Adrenal gland (tissue), 5 donors: ENCODE measurements at regions not wholly inside any gene's neighbourhood (a gene's known extent, or its start where the extent isn't known, plus 50 kb on each side); places are given as distances from the start of the nearest gene placed in this dataset.

Experiments
- CTCF ChIP-seq, 6 experiments: fragments of 450-650 bp in 4 of 6; fragments of 200-600 bp in 2 of 6; sonication (generic) in 1 of 6; IDR thresholded peaks; 1 replicate in 5 of 6; 2 replicates in 1 of 6; pipeline versions ENCODE4 v1.5.1 to v1.8.0; 2016 to 2021; ENCODE audit warnings: antibody characterized with exemption in 6 of 6, mild to moderate bottlenecking in 2 of 6, moderate library complexity in 1 of 6
- POLR2A ChIP-seq, 2 donors: fragments of 450-650 bp; IDR thresholded peaks; one replicate each; pipeline ENCODE4 v1.6.1; 2017; ENCODE audit warnings: antibody characterized with exemption in 2 of 2, mild to moderate bottlenecking in 2 of 2, moderate library complexity in 1 of 2
- donor health status: DM: no; HTN: no; CAD: no.

- TF ChIP-seq CTCF (IDR thresholded peaks at IDR 0.05) (no peak), POLR2A (IDR thresholded peaks at IDR 0.05) (no peak)
Measured at GRCh38 chr11:70739811-70740487, 341.6 kb downstream of the CTTN start.
